Tibial nerve (tissue), 4 donors: ENCODE measurements at regions not wholly inside any gene's neighbourhood (a gene's known extent, or its start where the extent isn't known, plus 50 kb on each side); places are given as distances from the start of the nearest gene placed in this dataset.
"Not testable (repeated sequence)": the region's sequence is repeated elsewhere in the genome, so short reads cannot be mapped to it uniquely, and the experiment has no call there.

ENCODE experiments used
- DNase-seq, 2 donors: peaks; one replicate each; pipeline ENCODE4 v3.0.0-alpha.2; 2019; ENCODE audit warnings: low spot score in 2 of 2
- H3K27ac ChIP-seq, 4 donors: fragments of 200-600 bp; sonication (generic) in 3 of 4; one replicate each; pipeline ENCODE4 v1.5.1; 2017 to 2019; ENCODE audit warnings: mild to moderate bottlenecking in 1 of 4
- H3K27me3 ChIP-seq, 2 donors: fragments of 200-600 bp; sonication (generic) in 1 of 2; one replicate each; pipeline versions ENCODE4 v1.5.1 to v1.6.0; 2017 to 2019
- H3K36me3 ChIP-seq, 3 donors: fragments of 200-600 bp; sonication (generic); one replicate each; pipeline ENCODE4 v1.5.1; 2018 to 2019
- H3K4me1 ChIP-seq, 4 donors: fragments of 200-600 bp; sonication (generic) in 3 of 4; one replicate each; pipeline ENCODE4 v1.5.1; 2017 to 2019
- H3K4me3 ChIP-seq, 4 donors: fragments of 200-600 bp; sonication (generic) in 3 of 4; one replicate each; pipeline ENCODE4 v1.5.1; 2017 to 2019; ENCODE audit warnings: mild to moderate bottlenecking in 1 of 4, moderate library complexity in 1 of 4
- H3K9me3 ChIP-seq, 4 donors: fragments of 200-600 bp; sonication (generic) in 3 of 4; one replicate each; pipeline ENCODE4 v1.5.1; 2017 to 2019
- EP300 ChIP-seq, 2 donors: sonication (generic); formaldehyde crosslinking; IDR thresholded peaks; one replicate each; pipeline ENCODE4 v1.6.1; 2017; ENCODE audit warnings: antibody characterized with exemption in 2 of 2, mild to moderate bottlenecking in 1 of 2
- POLR2A ChIP-seq, 2 donors: fragments of 450-650 bp; IDR thresholded peaks; one replicate each; pipeline ENCODE4 v1.6.1; 2017; ENCODE audit warnings: antibody characterized with exemption in 2 of 2, mild to moderate bottlenecking in 2 of 2, moderate library complexity in 2 of 2
- WGBS, 2 donors: methylation state at CpG; one replicate each; pipeline ENCODE4 v1.1.5; 2018; 5-methylcytosine and 5-hydroxymethylcytosine counted together
- TF ChIP-seq, protein P1 (sequence below), 5 experiments: fragments of 200-600 bp in 3 of 5; fragments of 450-650 bp in 2 of 5; sonication (generic) in 3 of 5; IDR thresholded peaks; one replicate each; pipeline ENCODE4 v1.5.1; 2016 to 2019; ENCODE audit warnings: antibody characterized with exemption in 5 of 5, mild to moderate bottlenecking in 3 of 5, moderate library complexity in 2 of 5

DNA sequence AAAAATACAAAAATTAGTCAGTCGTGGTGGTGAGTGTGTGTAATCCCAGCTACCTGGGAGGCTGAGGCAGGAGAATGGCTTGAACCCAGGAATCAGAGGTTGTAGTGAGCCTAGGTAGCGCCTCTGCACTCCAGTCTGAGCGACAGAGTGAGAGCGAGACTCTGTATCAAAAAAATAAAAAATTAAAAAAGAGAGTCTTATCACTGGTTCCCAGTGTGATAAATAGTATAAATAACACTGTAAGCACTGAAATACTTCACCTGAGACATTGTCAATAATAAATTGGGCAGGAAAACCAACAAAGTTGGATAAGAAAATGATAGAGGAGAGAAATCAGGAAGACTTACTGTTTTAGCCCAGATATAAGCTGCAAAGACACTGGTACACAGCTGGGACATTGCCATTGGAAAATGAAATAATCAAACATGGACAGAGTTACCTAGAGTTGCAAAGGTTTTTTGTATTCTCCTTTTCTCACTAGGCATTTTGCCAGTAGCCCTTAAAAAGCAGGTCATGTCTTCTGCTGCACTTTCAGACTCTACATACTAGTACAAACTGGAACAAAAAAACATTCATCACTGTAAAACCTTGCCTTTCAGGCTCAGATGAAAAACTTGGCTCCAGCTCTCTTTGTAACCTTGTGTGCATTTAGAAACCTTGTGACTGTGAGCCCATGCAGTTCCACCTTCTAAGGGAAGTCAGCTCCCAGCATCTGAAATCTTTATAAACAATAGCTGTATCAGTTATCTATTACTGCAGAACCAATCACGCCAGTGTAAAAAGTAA is 55.0 kb upstream of the PPP1R2C start:
- no peak overlapping the region for H3K4me3 ChIP-seq
- H3K27ac ChIP-seq, result no peak overlapping the region
- WGBS, 2 donors, result 89 to 97% methylated on average over 5 of the region's 5 CpGs
- DNase-seq, result no peak
- H3K36me3 ChIP-seq, result no peaks in the 10 kb centered on the region
- no peaks in the 10 kb centered on the region for H3K9me3 ChIP-seq
- no peaks in the 10 kb centered on the region for H3K4me1 ChIP-seq
- H3K27me3 ChIP-seq, result no peaks in the 10 kb centered on the region
- TF ChIP-seq POLR2A (IDR thresholded peaks at IDR 0.05), result no peak
- TF ChIP-seq EP300 (IDR thresholded peaks at IDR 0.05), result no peak
- TF ChIP-seq, protein P1, sequence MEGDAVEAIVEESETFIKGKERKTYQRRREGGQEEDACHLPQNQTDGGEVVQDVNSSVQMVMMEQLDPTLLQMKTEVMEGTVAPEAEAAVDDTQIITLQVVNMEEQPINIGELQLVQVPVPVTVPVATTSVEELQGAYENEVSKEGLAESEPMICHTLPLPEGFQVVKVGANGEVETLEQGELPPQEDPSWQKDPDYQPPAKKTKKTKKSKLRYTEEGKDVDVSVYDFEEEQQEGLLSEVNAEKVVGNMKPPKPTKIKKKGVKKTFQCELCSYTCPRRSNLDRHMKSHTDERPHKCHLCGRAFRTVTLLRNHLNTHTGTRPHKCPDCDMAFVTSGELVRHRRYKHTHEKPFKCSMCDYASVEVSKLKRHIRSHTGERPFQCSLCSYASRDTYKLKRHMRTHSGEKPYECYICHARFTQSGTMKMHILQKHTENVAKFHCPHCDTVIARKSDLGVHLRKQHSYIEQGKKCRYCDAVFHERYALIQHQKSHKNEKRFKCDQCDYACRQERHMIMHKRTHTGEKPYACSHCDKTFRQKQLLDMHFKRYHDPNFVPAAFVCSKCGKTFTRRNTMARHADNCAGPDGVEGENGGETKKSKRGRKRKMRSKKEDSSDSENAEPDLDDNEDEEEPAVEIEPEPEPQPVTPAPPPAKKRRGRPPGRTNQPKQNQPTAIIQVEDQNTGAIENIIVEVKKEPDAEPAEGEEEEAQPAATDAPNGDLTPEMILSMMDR (IDR thresholded peaks at IDR 0.05), result no peak

DNA sequence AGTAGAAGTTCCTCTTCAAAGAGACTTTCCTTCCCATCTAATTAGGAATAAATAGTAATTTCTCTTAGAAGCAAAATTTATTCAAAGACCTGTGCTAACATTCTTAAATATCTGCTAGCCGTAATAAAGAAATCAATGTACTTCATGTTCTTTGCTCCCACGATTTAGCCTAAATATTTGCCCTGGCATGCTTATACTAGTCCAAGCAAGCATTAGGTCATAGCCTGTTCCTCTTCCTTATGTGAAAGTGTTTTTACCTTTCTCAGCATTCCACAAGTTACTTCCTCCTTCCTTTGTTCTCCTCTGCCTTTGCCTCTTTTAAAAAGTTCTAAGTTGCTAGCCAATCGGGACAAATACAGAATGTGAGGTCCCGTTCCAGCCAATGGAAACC is 55.6 kb upstream of the PPP1R2C start:
- not testable (repeated sequence) for DNase-seq, H3K27ac ChIP-seq, H3K36me3 ChIP-seq, H3K4me1 ChIP-seq, H3K9me3 ChIP-seq, H3K27me3 ChIP-seq, H3K4me3 ChIP-seq
- WGBS, 2 donors, result 77 to 80% methylated on average over 4 of the region's 4 CpGs

DNA sequence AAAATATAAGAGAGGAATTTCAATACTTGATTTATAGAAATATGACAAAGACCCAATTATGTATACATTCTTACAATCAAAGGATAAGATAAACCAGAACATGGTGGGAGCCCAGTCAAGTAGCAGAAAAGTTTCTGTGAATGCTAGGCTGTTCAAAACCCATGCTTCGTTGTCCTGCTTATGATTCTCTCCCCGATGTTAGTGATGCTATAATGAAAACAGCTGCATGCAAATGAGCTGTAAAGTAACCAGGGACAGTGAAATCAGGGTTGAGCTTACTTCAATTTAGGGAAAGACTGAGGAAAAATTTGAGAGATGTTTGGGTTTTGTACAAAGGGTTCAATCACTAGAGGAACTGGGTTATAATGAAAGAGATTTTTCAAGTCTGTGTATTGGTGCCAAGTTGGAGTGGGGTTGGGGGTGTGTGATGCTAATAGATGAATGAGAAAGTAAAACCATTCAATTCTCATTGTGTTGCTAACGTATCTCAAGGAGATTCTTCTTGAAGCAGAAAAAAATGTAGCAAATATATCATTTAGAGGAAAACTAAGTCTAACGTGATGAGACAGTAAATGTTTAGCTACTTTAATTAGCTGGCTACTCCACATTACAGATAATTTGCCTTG is 59.3 kb upstream of the PPP1R2C start:
- 41 to 55% methylated on average over 4 of the region's 4 CpGs for WGBS, 2 donors
- Histone ChIP-seq H3K4me3 (no peak overlapping the region), H3K36me3 (no peaks in the 10 kb centered on the region), H3K9me3 (peaks cover 0 to 3% (median 0%) of the 10 kb centered on the region in 4 donors), H3K4me1 (no peaks in the 10 kb centered on the region), H3K27ac (no peak overlapping the region), H3K27me3 (no peaks in the 10 kb centered on the region)
- DNase-seq, result no peak
- no peak for TF ChIP-seq EP300 (IDR thresholded peaks at IDR 0.05)
- TF ChIP-seq, protein P1 (IDR thresholded peaks at IDR 0.05), result no peak
- no peak for TF ChIP-seq POLR2A (IDR thresholded peaks at IDR 0.05)

DNA sequence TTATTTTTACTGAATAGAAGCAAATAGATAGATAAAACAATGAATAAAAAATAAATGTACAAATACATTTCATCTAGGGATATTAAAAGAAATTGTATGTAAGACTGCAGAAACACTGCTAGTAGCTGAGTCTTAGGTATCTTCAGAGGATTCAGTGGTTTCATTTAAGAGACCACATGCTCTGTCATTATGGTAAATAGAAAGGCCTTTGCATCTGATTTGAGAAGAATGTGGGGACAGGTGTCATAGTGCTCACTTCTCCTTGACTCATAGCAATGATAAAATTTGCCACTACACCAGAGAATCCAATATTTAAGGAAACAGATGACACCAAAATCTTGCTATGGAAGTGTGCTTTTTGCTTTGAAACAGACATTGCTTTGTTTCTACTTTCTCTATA is 59.8 kb upstream of the PPP1R2C start:
- no peaks in the 10 kb centered on the region for H3K27me3 ChIP-seq
- H3K27ac ChIP-seq, result no peak overlapping the region
- H3K4me1 ChIP-seq, result no peaks in the 10 kb centered on the region
- no peak overlapping the region for H3K4me3 ChIP-seq
- H3K9me3 ChIP-seq, result peaks cover 0 to 3% (median 0%) of the 10 kb centered on the region in 4 donors
- no peak for TF ChIP-seq EP300 (IDR thresholded peaks at IDR 0.05)
- TF ChIP-seq, protein P1 (IDR thresholded peaks at IDR 0.05), result no peak
- no peak for DNase-seq
- H3K36me3 ChIP-seq, result no peaks in the 10 kb centered on the region

DNA sequence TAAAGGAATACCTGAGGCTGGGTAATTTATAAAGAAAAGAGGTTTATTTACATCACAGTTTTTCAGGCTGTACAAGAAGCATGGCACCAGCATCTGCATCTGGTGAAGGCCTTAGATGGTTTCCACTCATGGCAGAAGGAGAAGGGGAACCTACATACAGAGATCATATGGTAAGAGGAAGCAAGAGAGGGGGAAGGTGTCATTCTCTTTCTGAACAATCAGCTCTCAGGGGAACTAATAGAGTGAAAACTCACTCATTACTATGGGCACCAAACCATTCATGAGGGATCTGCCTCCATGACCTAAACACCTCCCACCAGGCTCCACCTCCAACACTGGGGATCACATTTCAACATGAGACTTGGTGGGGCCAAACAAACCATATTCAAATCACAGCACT is 61.7 kb upstream of the PPP1R2C start:
- H3K27me3 ChIP-seq, result no peaks in the 10 kb centered on the region
- no peaks in the 10 kb centered on the region for H3K4me1 ChIP-seq
- H3K36me3 ChIP-seq, result no peaks in the 10 kb centered on the region
- peaks cover 0 to 3% (median 0%) of the 10 kb centered on the region in 4 donors for H3K9me3 ChIP-seq
- no peak for DNase-seq
- no peak overlapping the region for H3K27ac ChIP-seq
- TF ChIP-seq EP300 (IDR thresholded peaks at IDR 0.05) (no peak), POLR2A (IDR thresholded peaks at IDR 0.05) (no peak)
- TF ChIP-seq, protein P1 (IDR thresholded peaks at IDR 0.05), result no peak
- no peak overlapping the region for H3K4me3 ChIP-seq
